GM21390 (cell line): ENCODE measurements at regions not wholly inside any gene's neighbourhood (a gene's known extent, or its start where the extent isn't known, plus 50 kb on each side); places are given as distances from the start of the nearest gene placed in this dataset.
"Not testable (repeated sequence)": the region's sequence is repeated elsewhere in the genome, so short reads cannot be mapped to it uniquely, and the experiment has no call there.

ENCODE experiments used
- ATAC-seq: cut with Tn5 transposase; IDR thresholded peaks from one replicate; pipeline ENCODE4 v1.9.1; 2021; ENCODE audit not compliant: unreplicated experiment

DNA sequence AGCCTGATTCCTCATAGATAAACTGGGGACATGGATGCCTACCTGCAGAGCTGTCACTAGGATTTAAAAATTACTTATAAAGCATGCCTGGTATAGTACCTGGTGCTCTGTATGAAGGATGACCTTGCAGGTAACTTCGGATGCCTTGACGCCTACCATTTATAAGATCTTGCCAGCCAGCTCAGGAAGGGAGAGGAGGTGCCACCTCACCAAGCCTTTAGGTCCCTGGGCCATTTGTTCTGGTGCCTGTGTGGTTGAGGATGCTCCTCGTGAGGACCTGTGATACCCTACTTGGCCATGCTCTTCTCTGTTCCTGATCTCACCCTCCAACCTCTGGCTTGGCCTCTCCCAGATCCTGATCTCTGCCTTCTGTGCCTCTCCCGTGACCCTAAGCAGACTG, 85.2 kb downstream of the FDX1 start:
- no peak for ATAC-seq

GRCh38 chr11:110517381-110517780, 87.6 kb downstream of the FDX1 start:
- not testable (repeated sequence) for ATAC-seq

- ATAC-seq, result no peak
Measured at GRCh38 chr11:110518809-110519514, 89.2 kb downstream of the FDX1 start.

GRCh38 chr11:110519796-110520195, 90.0 kb downstream of the FDX1 start:
- no peak for ATAC-seq

DNA sequence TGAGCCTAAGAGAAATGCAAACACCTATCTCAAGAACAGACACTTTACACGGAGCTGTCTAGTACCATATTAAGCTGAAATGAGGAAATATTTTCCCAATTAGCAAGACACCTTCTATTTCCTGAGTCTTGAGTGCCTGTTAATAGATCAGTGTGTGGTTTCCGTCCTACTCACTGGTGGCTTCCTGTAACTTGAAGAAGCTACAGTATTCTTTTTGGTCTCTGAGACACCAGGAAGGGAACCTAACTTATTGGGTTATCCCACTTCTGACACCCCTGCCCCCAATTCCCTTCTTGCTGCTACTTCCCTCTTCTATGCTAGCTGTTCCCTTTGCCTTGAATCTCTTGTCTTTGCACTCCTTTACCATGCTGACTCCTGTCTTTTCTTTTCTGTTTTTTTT, 92.7 kb downstream of the FDX1 start:
- ATAC-seq, result no peak

- no peak for ATAC-seq
Measured at GRCh38 chr11:110524238-110524637, 94.5 kb downstream of the FDX1 start.

DNA sequence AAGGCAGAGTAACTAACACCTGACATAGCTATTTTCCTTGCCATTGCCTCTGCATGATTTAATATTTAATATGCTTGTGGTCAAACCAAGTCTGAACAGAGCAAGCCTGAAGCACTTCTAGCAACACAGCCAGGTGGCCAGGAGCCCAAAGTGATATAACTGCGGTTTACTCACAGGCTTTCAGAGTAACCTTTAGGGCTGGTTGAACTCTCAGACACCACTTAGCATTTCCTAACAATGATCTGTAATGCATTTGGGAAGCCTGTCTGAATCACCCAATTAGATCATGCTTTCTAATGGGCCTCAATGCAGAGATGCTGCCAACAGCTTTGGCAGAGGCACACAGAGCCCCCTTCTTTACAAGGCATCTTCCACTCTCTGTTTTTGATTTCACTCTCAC, 96.1 kb downstream of the FDX1 start:
- ATAC-seq, result peak; percentile 80

DNA sequence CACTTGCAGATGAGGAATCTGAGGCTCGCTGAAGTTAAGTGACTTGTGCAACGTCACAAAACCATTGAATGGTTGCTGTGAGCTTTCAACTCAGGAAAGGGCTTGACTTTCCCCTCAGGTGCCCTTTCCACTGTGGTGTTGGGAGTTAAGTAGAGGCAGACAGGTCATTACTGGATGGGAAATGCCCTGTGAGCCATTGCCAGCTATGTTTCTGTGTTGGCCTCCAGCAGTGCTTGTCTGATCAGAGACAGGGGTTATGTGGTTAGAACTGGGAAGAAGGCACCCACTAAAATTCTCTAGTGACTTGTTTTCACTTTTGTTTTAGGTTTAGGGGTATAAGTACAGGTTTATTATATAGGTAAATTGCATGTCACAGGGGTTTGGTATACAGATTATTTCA, 96.6 kb downstream of the FDX1 start:
- ATAC-seq, result peak; percentile 73
